ENCODE measurements at regions not wholly inside any gene's neighbourhood (a gene's known extent, or its start where the extent isn't known, plus 50 kb on each side); places are given as distances from the start of the nearest gene placed in this dataset.

DNA sequence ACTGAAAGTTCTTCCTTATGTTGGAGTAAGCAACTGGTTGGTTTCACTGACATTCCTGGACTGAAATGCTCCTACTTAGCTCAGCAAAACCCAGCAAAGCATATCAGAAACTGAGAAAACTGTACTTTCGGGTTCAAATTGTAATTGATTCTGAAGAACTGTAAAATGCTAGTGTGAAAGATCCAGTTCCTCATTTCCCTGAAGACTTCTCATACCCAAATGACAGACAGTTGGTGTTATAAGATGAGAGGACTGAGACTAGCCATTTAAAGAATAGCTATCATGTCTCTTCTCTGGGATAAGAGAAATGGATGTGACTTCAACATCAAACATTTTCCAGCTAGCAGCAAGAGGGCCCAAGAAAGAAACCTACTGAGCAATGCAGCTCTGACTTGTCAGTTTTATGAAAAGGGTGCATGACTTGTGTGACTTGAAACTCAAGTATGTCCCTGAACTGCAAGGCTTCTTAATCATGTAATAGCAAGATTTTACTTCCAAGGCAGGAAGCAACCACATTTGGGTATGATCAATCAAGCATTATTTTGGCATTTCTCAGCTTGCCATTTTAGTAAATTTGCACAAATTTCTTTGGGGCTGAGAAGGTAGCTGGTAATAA, 420.3 kb upstream of the MMADHC start:
- H3K27ac Mint-ChIP-seq, result no peak overlapping the region
- H3K4me1 Mint-ChIP-seq, result no peaks in the 10 kb centered on the region
- no peak overlapping the region for H3K4me3 Mint-ChIP-seq
- no peaks in the 10 kb centered on the region for H3K36me3 Mint-ChIP-seq
- H3K27me3 Mint-ChIP-seq (ENCODE audit: low read depth in 2 of 2), result no peaks in the 10 kb centered on the region
- Histone ChIP-seq H3K4me1 (ENCODE audit: control insufficient read depth, insufficient read depth, low read length) (no peaks in the 10 kb centered on the region), H3K27me3 (ENCODE audit: control insufficient read depth, insufficient read depth, low read length) (no peaks in the 10 kb centered on the region), H3K36me3 (ENCODE audit: control insufficient read depth, insufficient read depth, low read length) (no peaks in the 10 kb centered on the region), H3K4me3 (ENCODE audit: low read length) (no peak overlapping the region), H3K27ac (ENCODE audit: low read length) (no peak overlapping the region), H3K9me3 (ENCODE audit: control insufficient read depth, insufficient read depth, low read length) (no peaks in the 10 kb centered on the region)
- intact Hi-C loops (cut with micrococcal nuclease), result no loop called here
- WGBS (ENCODE audit: insufficient coverage), result no CpG with 5 or more reads among the region's 1 CpG
- no peak for DNase-seq
- TF ChIP-seq, protein P1, sequence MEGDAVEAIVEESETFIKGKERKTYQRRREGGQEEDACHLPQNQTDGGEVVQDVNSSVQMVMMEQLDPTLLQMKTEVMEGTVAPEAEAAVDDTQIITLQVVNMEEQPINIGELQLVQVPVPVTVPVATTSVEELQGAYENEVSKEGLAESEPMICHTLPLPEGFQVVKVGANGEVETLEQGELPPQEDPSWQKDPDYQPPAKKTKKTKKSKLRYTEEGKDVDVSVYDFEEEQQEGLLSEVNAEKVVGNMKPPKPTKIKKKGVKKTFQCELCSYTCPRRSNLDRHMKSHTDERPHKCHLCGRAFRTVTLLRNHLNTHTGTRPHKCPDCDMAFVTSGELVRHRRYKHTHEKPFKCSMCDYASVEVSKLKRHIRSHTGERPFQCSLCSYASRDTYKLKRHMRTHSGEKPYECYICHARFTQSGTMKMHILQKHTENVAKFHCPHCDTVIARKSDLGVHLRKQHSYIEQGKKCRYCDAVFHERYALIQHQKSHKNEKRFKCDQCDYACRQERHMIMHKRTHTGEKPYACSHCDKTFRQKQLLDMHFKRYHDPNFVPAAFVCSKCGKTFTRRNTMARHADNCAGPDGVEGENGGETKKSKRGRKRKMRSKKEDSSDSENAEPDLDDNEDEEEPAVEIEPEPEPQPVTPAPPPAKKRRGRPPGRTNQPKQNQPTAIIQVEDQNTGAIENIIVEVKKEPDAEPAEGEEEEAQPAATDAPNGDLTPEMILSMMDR (IDR thresholded peaks at IDR 0.05), result no peak
- no peak for ATAC-seq
- H3K9me3 Mint-ChIP-seq, result peaks cover 8 to 10% of the 10 kb centered on the region in 2 donors

DNA sequence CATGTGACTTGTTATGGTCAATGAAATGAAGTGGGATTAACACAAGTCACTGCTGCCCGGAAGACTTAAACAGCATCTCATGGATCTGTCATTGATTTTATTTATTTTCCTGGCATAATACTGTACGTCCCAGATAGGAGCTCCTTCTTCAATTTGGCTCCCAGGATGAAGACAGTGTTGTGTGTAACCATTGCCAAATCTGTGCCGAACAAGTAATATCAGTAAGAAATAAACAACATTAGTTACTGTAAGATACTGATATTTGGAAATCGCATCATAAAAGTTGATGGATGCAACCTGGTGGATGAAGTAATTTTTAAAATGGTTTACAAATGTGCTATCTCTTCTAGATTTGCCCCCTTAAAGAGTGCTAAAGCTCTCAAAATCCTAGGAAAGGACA, 419.0 kb upstream of the MMADHC start:
- peaks cover 4 to 5% of the 10 kb centered on the region in 2 donors for H3K9me3 Mint-ChIP-seq
- intact Hi-C loops (cut with micrococcal nuclease), result no loop called here
- no peak overlapping the region for H3K27ac Mint-ChIP-seq
- Histone ChIP-seq H3K27ac (ENCODE audit: low read length) (no peak overlapping the region), H3K4me1 (ENCODE audit: control insufficient read depth, insufficient read depth, low read length) (no peaks in the 10 kb centered on the region), H3K4me3 (ENCODE audit: low read length) (no peak overlapping the region), H3K9me3 (ENCODE audit: control insufficient read depth, insufficient read depth, low read length) (no peaks in the 10 kb centered on the region), H3K27me3 (ENCODE audit: control insufficient read depth, insufficient read depth, low read length) (no peaks in the 10 kb centered on the region), H3K36me3 (ENCODE audit: control insufficient read depth, insufficient read depth, low read length) (no peaks in the 10 kb centered on the region)
- H3K4me1 Mint-ChIP-seq, result no peaks in the 10 kb centered on the region
- 90% methylated on average over 3 of the region's 4 CpGs for WGBS (ENCODE audit: insufficient coverage)
- H3K36me3 Mint-ChIP-seq, result no peaks in the 10 kb centered on the region
- no peak for DNase-seq
- H3K4me3 Mint-ChIP-seq, result no peak overlapping the region
- TF ChIP-seq, protein P1 (IDR thresholded peaks at IDR 0.05), result no peak
- no peaks in the 10 kb centered on the region for H3K27me3 Mint-ChIP-seq (ENCODE audit: low read depth in 2 of 2)
- ATAC-seq, result no peak

DNA sequence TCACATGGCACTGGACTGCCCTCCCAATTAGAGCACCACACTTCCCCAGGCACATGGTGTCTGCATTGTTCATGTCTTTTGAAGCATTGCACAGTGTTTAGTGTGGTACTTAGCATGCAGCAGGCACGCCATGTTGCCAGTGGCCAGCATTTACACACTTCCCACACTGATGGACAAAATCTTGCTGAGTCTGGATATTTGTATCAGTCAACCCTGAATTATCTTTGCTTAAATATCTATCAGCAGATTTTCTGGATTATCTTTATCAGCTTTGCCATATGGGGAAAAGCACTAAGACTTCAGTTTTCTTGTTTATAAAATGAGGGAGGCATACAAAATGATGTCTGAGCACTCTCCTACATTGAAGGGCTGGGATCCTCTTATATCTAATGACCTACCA, 416.0 kb upstream of the MMADHC start:
- TF ChIP-seq, protein P1 (IDR thresholded peaks at IDR 0.05), result no peak
- no peaks in the 10 kb centered on the region for H3K4me1 ChIP-seq (ENCODE audit: control insufficient read depth, insufficient read depth, low read length)
- no peaks in the 10 kb centered on the region for H3K4me1 Mint-ChIP-seq
- peaks cover 4 to 5% of the 10 kb centered on the region in 2 donors for H3K9me3 Mint-ChIP-seq
- intact Hi-C loops (cut with micrococcal nuclease), result no loop called here
- no peaks in the 10 kb centered on the region for H3K36me3 Mint-ChIP-seq
- H3K9me3 ChIP-seq (ENCODE audit: control insufficient read depth, insufficient read depth, low read length), result no peaks in the 10 kb centered on the region
- no peak overlapping the region for H3K4me3 Mint-ChIP-seq
- no peaks in the 10 kb centered on the region for H3K27me3 Mint-ChIP-seq (ENCODE audit: low read depth in 2 of 2)
- H3K36me3 ChIP-seq (ENCODE audit: control insufficient read depth, insufficient read depth, low read length), result no peaks in the 10 kb centered on the region
- DNase-seq (no peak), ATAC-seq (no peak)
- H3K27me3 ChIP-seq (ENCODE audit: control insufficient read depth, insufficient read depth, low read length), result no peaks in the 10 kb centered on the region
- H3K27ac ChIP-seq (ENCODE audit: low read length), result no peak overlapping the region
- no peak overlapping the region for H3K4me3 ChIP-seq (ENCODE audit: low read length)
- H3K27ac Mint-ChIP-seq, result no peak overlapping the region
- 81% methylated on average over 1 of the region's 1 CpG for WGBS (ENCODE audit: insufficient coverage)

DNA sequence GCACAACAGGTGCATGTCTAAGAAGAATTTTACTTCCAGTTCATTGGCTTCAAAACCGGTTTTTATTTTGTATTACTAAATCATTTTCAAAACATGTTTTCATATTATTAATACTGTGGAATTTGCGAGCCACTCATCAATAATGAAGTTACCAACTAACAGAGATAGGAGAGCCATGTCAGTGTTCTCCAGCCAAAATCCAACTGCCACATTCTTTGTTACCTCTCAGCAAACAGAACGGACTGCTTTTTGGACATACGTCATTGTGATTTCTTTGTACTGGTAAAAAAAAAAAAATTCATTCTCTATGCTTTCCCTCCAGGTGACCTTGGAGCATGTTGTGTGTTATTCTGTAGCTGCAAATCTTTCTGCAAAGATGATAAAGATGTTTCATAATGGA, 414.2 kb upstream of the MMADHC start:
- no peak overlapping the region for H3K4me3 Mint-ChIP-seq
- intact Hi-C loops (cut with micrococcal nuclease), result no loop called here
- no peak overlapping the region for H3K27ac ChIP-seq (ENCODE audit: low read length)
- no peak for DNase-seq
- TF ChIP-seq, protein P1 (IDR thresholded peaks at IDR 0.05), result no peak
- no peaks in the 10 kb centered on the region for H3K36me3 ChIP-seq (ENCODE audit: control insufficient read depth, insufficient read depth, low read length)
- H3K4me3 ChIP-seq (ENCODE audit: low read length), result no peak overlapping the region
- H3K4me1 Mint-ChIP-seq, result no peaks in the 10 kb centered on the region
- peaks cover 6 to 8% of the 10 kb centered on the region in 2 donors for H3K9me3 Mint-ChIP-seq
- WGBS (ENCODE audit: insufficient coverage), result 85% methylated on average over 1 of the region's 4 CpGs
- ATAC-seq, result no peak
- no peaks in the 10 kb centered on the region for H3K27me3 Mint-ChIP-seq (ENCODE audit: low read depth in 2 of 2)
- H3K27me3 ChIP-seq (ENCODE audit: control insufficient read depth, insufficient read depth, low read length), result no peaks in the 10 kb centered on the region
- H3K4me1 ChIP-seq (ENCODE audit: control insufficient read depth, insufficient read depth, low read length), result no peaks in the 10 kb centered on the region
- H3K9me3 ChIP-seq (ENCODE audit: control insufficient read depth, insufficient read depth, low read length), result no peaks in the 10 kb centered on the region
- H3K27ac Mint-ChIP-seq, result no peak overlapping the region
- peaks cover 3% of the 10 kb centered on the region for H3K36me3 Mint-ChIP-seq
